T-helper 2 cell treated with Interferon-gamma antibody and Interleukin-4, amounts not matched to agents 100 ng/mL and 5 ng/mL, for 36 hours (primary cell): ENCODE measurements at regions not wholly inside any gene's neighbourhood (a gene's known extent, or its start where the extent isn't known, plus 50 kb on each side); places are given as distances from the start of the nearest gene placed in this dataset.
"Not testable (repeated sequence)": the region's sequence is repeated elsewhere in the genome, so short reads cannot be mapped to it uniquely, and the experiment has no call there.

Experiments used
- intact Hi-C: fragments of 100-400 bp; cut with micrococcal nuclease; formaldehyde crosslinking; loops from one replicate; pipeline ENCODE4 v1.15.1; 2023

DNA sequence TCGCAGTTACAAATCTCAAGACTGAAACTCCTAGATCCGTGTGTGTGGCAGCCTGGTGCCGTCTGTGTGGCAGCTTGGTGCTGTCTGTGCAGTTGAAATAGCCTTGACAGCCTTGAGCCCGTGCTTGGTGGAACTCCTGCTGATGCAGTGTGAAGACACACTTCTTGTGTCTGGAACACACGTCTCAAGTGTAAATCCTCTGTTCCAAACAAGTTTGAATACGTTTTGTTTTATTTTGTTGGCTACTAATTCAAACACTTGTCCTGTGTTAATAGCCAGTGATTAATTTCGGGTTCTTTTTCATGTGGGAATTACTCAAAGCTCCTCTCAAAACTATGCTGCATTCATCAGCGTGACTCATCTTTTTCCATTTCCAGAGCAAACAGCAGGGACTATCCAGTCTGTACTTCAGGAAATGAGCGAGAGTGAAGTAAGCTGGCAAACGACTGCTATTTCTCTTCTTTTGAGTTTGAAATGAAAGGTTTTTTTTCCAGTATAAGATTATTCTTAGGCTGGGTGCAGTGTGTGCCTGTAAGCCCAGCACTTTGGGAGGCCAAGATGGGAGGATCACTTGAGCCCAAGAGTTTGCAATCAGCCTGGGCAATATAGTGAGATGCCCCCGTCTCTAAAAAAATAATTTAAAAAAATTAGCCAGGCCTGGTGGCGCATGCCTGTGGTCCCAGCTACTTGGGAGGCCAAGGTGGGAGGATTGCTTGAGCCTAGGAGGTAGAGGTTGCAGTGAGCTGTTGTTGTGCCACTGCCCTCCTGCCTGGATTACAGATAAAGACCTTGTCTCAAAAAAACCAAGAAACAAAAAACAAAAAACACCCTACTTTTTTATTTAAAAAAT is 152.9 kb downstream of the SPP2 start:
- intact Hi-C loops: no loop called here

DNA sequence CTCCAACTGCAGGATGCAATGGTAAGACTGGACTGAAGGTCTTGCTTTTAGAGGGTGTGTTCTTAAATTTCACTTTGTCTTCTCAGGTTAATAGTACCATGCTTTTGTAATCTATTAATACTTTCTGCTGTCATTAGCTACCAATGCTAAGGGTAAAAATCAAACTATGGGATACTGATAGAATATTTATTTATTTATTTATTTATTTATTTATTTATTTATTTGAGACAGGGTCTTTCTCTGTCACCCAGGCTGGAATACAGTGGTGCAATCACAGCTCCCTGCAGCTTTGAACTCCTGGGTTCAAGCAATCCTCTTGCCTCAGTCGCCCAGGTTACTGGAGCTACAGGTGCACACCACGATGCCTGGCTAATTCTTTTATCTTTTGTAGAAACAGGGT is 152.1 kb downstream of the SPP2 start:
- intact Hi-C loops: no loop called here

DNA sequence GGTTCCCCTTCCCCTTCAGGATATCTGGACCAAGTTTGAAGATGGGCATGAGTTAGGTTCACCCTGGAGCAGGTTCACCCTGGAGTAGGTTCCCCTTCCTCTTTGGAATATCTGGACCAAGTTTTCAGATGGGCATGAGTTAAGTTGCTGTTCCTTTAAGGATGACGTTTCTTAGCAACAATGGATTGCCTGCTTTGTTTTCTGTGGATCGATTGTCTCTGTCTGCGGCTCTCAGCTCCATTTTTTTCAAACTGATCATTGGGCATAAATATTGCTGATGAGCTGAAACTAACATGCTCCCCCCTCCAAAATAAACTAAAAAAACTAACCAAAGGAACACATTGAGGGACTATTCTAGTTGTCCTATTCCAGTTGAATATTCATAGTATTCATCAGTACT is 149.5 kb downstream of the SPP2 start:
- intact Hi-C loops: no loop called here

DNA sequence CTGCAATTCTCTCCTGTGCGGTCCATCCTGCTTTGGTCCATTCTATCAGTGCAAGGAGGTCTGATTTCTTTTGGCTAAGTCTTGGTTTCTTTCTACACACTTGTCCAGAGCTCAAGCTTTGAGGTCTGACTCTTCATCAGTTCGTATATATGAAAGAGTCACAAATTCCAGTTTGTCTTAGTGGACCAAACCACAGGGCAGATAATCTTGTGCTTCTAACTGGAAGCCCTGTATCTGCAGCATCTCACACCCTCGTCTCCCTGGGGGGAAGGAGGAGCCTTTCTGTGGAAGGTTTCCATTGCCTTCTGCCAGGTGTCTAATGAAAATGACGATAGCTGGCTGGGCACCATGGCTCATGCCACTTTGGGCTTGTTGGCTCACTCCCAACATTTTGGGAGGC is 148.5 kb downstream of the SPP2 start:
- intact Hi-C loops: no loop called here

DNA sequence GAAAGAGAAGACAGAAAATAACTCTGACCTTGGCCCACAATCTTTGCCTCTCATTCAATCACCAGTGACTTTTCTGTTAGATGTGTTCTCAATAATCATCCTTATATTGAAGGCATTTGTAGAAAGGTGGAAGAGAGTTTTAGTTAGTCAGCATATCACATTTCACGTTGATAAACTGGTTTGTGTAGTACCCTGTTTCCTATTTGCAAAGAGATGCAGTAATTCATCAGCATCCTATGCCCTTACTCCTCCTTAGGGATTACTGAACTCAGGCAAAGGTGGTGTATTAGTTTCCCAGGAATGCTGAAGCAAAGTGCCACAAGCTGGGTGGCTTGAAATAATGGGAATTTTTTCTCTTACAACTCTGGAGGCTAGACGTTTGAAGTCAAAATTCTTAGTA is 145.0 kb downstream of the SPP2 start:
- intact Hi-C loops: no loop called here

DNA sequence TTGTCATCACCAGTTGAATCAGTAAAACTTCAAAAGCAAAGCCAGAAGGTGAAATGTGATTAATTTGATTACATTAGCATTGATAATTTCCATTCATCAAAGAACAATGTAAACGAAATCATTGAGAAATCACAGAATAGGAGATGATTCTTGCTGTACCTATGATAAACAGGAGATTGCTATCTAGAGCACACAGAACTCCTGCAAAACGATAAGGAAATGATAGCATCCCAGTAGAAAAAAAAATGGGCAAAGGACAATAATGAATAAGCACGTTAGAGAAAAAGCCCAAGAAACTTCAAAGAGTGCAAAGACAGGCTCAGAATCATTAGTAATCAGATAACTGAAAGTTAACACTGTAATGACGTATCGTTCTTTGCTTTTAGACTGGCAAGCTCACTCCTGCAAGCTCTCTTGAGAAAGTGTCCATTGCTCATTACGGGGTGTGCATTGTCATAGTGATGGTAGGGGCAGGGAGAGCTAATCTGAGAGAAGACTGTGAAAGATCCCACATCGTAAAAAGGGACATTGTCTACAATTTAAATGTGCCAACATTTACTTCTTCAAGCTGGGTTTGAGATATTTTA is 143.6 kb downstream of the SPP2 start:
- intact Hi-C loops: no loop called here

DNA sequence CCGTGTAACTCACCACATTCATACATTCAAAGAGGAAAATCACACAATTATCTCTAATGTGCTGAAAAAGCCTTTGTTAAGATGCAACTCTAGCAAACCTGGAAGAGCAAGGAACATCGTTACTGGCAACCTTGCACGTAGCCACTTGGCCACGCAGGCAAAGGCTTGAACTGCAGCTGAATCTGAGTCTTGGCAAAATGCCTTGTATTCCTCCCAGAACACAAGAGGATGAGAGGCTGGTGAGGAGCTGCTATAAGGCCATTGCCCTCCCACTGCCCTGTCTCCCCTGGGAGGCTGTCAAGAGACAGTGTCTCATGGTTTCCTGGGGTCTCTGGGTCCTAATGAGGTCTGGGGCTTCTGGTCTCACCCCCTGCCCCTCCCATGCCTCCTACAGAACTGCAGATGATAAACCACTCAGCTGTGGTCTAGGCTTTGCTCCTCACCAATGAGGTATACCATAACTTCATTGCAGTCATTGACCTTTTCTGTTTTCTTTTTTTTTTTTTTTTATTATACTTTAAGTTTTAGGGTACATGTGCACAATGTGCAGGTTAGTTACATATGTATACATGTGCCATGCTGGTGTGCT is 141.4 kb downstream of the SPP2 start:
- intact Hi-C loops: no loop called here

DNA sequence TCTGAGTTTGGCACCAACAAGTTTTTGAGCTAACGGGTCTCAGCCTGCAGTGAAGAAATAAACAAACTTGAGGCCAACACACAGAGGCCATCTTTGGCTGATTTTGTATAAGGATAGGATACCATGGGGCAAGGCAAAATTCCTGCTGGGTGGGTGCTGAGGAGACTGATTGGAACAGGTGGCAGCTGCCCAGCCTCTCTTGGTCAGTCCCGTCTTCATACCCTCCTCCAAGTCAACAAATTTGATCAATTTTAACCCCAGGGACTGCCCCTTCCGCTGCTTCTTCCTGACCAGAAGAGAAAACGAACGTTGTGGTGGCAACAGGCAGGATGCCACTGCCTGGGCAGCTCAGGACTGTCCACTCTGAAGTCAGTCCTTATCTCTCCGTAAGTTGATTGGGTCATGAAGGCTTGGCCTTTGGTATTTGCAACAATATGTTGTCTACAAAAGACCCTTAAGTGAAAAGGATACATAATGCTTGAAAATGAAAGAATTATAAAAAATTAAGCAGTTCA is 139.3 kb downstream of the SPP2 start:
- intact Hi-C loops: no loop called here

DNA sequence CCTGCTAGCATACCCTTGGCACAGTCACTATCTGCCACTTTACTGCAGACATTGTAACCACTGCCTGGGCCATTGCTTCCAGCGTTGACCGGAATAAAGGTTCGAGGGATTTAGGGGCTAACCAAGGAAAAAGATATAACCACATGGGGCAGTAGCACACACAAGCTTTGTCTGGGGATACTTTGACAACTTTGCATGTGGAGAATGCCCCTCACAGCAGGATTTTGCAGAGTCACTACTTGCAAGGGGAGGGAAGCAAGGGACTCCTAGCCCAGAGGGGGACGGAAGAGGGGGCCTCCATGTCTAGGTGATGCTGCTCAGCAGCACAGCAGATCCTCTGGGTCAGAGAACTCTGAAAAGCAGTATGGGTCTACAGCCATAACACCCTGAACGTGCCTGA is 138.7 kb downstream of the SPP2 start:
- intact Hi-C loops: no loop called here

DNA sequence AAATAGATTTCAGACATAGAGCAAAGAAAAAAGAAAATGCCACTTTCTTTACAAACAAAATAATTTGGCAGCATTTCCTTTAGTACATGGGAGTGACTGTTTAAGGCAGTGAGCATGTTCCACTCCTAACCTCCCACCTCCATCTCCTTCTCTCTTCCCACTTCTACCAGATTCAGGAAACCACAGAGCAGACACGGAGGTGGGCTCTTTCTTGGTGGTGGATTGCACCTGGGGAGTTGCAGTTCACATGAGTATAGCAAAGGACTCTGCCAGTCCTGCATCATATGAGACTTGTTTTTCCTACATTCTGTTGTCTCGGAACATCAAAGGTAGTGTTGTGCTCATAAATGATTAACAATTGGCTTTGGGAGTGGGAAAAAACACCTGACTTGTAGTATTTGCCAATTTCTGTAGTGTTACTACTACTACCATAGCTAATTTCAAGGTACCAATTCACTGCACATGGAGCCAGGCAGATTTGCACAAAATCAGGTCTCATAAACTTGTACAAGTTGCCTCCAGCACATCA is 137.2 kb downstream of the SPP2 start:
- intact Hi-C loops: no loop called here

DNA sequence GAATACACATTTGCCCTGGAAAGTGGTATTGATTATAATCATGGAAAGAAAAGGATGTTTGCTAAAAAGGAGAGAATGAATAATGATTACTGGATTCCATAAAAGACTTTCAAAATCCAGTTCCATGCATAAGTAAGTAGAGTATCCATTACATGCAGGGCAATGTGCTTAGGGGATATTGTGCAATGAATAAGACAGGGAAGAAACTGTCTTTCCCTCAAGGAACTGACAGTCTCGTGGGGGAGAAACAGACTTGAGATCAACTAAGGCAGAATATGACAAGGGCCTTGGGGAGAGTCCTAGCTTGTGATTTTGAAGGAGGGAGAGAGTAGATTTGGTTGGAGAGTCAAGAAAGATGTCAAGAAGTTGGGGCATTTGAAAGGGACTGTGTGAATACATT is 130.6 kb downstream of the SPP2 start:
- intact Hi-C loops: no loop called here

DNA sequence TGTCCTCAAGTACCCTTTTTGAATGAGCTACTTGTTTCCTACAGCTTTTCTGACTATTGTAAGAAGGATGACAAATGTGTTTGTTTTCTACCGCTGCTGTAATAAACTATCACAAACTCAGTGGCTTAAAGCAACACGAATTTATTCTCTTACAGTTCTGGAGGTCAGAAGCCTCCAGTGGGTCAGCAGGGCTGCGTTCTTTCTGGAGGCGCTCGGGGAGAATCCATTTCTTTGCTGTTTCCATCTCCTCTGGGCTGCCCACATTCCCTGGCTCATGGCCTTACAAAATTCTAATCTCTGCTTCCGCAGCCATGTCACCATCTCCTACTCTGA is 128.5 kb downstream of the SPP2 start:
- intact Hi-C loops: no loop called here

DNA sequence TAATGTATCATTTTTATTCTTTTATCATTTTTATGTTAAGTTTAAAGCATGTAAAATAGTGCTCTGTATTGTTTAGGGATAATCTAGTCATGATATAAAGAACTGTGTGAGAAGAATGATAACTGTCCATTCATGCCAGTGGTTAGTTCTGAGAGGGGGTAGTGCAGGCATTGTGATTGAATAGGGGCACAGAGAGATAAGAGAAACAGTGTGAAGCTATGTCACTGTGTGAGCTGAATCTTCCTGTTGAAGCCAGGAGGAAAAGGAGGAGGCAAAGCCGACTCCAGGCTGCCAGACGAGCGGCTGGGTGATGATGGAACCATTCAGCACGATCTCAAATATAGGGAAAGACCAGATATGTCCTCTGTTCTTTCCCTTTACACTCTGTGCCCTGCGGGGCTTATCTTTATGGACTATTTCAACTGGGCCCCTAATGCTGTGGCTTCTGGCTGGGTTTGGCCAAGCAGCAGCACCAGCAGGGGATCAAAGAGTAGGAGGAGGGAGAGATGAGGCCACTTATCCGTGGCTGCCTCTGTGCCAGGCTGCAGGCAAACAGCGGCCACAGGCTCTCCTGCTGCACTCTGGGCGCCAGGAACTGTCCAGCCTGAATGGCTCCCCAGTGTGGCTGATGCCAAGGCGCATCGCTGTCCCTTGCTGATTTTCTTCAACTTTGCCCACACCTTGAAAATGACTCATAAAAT is 128.0 kb downstream of the SPP2 start:
- intact Hi-C loops: no loop called here

DNA sequence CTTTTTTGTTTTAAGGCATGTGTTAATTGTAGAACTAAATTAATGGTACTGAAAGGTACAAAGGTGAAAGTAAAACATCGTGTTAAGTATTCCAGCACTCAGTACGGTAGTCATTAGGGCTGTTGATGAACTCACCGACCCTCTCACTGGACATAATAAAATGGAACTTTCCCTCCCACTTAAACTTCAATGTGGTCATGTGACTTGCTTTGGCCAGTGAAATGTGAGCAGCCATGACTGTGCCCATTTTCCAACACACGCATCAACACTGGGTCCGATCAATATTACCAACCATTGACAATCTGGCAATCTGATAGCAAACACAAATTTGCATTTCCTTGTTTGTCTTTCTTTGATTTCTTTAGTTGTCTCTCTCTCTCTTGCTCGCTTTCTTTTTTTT is 125.1 kb downstream of the SPP2 start:
- intact Hi-C loops: no loop called here

DNA sequence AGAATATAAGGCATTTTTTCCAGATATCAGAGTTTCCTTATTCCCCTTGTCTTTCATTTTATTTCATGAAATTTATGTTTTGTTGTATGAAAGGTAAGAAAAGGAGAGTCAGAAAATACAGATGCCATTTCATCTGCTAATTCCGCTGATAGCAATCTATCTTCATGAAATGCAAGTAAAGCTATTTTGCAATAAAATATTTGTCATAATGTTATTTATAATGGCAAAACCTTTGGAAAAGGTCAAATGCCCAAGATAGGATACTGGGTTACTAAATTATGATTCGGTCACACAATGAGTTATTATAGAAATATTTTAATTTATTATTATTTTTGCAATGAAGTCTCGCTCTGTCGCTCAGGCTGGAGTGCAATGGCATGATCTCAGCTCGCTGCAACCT is 124.2 kb downstream of the SPP2 start:
- intact Hi-C loops: no loop called here

DNA sequence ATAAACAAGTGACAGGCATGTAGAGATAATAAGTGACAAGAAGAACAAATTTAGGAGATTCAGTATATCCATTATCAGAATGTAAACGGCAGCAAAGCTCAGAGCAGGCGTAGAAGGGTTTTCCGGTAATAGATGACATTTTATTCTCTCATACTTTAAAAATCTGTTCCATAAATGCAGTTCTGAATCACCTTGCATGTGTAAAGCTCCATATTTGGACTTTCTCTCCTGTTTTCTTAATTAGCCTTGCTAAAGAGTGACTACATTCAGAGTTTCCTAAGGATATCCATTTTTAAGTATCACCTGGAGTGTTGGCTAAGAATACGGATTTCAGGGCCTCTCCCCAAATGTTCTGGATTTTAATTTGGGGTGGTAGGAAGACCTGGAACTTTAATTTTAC is 122.0 kb downstream of the SPP2 start:
- intact Hi-C loops: no loop called here

DNA sequence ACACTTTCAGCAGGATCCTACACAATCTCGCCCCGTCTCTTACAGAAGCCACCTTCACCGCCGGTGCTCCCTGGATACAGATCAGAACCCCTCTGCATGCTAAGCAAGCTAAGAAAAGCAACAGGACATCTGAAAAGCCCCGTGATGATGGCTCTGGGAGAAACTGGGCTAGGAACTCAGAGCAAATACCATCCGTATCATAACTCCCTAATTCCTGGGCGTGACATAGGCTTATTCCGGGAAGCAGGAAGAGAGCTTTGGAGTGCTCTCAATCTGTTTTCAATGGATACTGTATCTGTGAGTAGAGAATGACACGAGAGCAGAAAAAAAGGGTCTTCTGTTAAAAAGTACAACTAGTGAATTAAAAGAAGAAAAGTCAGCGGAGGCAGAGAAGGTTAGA is 121.6 kb downstream of the SPP2 start:
- intact Hi-C loops: no loop called here

DNA sequence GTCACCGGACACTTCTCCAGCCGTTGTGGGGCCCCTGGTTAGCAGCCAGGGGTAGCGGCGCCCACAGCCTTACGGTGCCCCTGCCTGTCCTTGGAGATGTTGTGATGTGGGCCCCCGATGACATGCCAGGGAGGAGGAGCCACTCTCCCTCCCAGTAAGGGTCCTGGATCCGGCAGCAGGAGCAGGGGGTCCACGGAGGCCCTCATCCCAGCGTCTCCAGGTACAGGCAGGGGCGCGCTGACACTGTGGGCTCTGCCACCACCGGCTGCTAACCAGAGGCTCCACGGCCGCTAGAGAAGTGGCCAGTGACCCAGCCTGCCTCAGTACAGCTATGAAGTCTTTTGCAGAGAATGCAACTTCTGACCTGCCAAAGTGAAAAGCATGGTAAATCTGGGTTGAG is 121.2 kb downstream of the SPP2 start:
- intact Hi-C loops: no loop called here

DNA sequence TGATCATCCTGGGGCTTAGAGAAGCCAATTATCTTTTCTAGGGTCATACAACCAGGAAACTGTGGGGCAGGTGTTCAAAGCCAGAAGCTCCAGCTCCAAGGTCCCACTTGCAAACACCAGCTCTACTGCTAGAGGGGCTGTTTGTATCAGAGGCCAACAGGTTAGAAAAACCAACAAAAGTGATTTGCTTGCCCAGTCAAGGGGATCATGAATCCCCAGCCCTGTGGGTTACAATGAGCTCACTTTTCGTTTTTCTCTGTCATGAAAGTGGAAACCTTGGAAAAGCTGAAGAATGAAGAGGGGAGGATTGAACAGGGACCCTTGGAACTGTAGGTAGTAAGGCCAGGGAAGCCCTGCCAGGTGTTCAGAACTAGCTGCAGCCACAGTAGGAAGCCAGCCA is 119.2 kb downstream of the SPP2 start:
- intact Hi-C loops: no loop called here

DNA sequence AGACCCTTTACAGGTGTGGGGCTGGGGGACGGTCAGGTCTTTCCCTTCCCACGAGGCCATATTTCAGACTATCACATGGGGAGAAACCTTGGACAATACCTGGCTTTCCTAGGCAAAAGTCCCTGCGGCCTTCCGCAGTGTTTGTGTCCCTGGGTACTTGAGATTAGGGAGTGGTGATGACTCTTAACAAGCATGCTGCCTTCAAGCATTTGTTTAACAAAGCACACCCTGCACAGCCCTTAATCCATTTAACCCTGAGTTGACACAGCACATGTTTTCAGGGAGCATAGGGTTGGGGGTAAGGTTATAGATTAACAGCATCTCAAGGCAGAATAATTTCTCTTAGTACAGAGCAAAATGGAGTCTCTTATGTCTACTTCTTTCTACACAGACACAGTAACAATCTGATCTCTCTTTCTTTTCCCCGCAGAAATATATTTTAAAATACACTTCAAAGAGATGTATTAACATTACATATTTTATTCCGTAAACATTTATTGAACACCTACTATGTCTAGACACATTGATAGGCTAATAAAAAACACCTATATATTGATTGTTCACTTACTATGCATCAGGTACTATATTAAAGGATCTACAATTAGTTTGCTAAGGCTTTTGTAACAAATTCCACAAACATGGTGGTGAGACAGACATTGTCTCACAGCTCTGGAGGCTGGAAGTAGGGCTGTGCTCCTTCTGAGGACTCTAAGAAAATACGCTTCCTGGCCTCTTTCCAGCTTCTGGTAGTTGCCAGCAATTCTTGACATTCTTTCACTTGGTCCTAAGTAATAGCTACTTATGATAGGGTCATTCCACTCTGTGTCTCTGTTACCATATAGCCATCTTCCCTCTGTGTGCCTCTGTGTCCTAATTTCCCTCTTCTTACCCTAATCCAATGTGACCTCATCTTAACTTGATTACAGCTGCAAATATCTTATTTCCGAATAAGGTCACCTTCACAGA is 118.4 kb downstream of the SPP2 start:
- intact Hi-C loops: not testable (repeated sequence)

DNA sequence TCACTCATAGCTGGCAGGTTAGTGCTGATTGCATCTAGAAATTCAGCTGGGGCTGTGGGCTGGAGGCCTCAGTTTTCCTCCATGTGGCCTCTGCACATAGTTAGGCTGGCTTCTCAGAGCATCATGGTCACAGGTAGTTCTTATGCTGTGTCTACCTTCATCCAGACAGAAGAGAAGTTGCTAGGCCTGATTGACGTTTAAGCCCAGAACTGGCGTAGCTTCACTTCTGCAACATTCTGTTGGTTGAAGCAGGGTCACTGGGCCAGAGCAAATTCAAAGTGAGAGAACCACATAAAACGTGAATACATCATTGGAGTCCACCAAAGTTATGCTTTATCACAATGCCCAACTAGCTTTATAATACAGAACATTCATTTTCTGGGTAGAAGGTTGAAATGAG is 116.0 kb downstream of the SPP2 start:
- intact Hi-C loops: no loop called here
